ENCODE measurements at regions not wholly inside any gene's neighbourhood (a gene's known extent, or its start where the extent isn't known, plus 50 kb on each side); places are given as distances from the start of the nearest gene placed in this dataset.

DNA sequence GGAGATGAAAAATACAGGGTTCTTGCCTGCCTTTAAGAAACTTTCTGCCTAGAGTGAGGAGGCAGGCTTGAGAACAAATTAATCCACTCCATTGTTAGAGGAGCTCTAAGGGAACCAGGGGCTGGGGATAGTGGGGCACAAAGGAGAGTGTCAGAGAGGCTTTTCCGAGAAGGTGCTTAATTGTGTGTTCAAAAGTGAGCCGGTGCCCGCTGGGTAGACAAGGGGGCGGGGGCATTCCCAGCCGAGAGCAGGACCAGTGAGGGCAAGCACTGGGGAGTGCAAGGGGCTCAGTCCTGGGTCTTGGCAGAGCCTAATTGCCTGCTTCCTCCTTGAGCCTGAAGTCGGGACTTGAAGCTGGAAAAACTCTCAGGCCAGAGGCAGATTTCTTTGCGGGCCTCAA, 377.4 kb downstream of the ETNK1 start:
- TF ChIP-seq, protein P1, sequence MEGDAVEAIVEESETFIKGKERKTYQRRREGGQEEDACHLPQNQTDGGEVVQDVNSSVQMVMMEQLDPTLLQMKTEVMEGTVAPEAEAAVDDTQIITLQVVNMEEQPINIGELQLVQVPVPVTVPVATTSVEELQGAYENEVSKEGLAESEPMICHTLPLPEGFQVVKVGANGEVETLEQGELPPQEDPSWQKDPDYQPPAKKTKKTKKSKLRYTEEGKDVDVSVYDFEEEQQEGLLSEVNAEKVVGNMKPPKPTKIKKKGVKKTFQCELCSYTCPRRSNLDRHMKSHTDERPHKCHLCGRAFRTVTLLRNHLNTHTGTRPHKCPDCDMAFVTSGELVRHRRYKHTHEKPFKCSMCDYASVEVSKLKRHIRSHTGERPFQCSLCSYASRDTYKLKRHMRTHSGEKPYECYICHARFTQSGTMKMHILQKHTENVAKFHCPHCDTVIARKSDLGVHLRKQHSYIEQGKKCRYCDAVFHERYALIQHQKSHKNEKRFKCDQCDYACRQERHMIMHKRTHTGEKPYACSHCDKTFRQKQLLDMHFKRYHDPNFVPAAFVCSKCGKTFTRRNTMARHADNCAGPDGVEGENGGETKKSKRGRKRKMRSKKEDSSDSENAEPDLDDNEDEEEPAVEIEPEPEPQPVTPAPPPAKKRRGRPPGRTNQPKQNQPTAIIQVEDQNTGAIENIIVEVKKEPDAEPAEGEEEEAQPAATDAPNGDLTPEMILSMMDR (optimal IDR thresholded peaks at IDR 0.05 in 1 of 3, IDR thresholded peaks at IDR 0.05 in 1 of 3, conservative IDR thresholded peaks at IDR 0.05 in 1 of 3; ENCODE audit: extremely low read depth in 1 of 3, insufficient read depth in 2 of 3, low read length in 3 of 3): no peak
- TF ChIP-seq EZH2 (IDR thresholded peaks at IDR 0.05; ENCODE audit: low read length): no peak

All from keratinocyte (primary cell).